NCI-H526 (cell line): ENCODE measurements at regions not wholly inside any gene's neighbourhood (a gene's known extent, or its start where the extent isn't known, plus 50 kb on each side); places are given as distances from the start of the nearest gene placed in this dataset.
A peak's percentile ranks its signal among the peaks of the same experiment; 100 is the strongest.

Source experiments
- DNase-seq, 2 experiments: peaks; one replicate each; lab custom pipeline; 2025; lab: John Stamatoyannopoulos, UW

DNA sequence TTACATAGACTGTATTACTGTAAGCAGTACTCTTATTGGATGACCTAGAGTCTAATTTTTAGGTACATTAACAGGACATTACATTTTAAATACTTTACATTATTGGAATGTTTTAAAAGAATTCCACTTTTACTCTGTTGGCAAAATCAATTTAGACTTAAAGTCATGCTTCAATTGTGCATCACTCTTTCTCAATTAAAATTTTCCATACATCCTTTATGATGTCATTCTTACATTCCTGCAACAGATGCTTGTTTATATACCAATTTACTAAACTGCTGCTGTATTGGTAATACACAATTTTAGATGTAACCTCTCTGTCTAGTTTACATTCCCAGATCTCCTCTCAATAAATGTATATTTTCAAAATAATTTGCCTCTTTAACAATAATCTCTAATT, 440.1 kb downstream of the ZEB2 start:
- DNase-seq, result no peak

DNA sequence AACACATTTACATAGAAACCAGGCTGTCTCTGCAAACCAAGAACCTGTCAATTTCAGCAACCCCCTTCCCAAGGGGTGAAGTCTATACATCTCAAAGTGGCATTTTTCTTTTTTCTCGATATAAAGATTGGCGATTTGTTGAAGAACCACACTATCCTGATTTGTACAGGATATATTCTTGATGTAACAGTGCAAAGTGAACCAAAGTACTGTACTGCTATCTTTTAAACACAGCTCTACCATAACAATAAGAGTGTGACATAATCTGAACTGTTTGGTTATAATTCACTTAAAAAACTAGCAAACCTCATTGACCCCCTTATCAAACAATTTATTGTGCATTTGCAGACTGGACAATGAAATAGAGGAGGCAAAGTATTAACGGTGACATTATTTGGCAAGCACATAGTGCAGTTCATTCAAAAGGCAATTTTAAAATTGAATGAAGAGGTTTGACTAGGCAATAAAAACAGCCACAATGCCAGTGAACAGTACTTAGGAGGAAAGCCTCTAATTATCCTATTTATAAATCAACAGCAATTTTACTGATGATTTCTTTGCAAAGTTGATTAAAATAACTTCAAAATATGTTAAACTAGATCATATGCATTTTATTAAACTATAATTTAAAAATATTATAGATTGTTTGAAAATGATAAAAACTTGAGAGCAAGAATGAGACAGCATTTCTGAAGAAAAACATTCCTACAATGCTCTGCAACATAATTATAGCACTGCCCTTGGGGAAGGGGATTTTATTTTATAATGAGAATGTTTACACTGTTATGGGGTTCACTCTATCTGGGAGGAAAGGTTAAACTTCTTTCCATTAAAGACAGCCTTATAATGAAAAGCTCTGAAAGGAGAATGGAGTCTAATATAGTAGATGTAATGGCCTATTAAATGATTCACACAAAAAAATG, 440.9 kb downstream of the ZEB2 start:
- no peak for DNase-seq

DNA sequence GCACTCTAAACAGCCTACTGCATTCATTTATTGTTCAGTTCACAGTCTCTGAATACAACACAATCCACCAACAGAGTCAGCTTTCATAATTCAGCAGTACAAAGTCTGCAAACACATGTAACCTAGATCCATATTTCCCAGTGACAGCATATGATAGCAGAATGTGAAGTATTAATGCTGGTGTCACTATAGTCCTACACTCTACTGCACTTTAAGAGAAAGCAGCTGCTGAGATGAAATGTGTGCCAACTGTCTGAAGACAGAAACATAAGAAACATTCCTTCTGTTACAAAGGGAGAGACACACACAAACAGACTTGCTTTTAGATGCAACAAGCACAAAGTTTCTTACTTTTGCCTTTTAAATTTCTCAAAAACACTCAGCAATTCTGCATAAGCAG, 441.8 kb downstream of the ZEB2 start:
- DNase-seq, result no peak

DNA sequence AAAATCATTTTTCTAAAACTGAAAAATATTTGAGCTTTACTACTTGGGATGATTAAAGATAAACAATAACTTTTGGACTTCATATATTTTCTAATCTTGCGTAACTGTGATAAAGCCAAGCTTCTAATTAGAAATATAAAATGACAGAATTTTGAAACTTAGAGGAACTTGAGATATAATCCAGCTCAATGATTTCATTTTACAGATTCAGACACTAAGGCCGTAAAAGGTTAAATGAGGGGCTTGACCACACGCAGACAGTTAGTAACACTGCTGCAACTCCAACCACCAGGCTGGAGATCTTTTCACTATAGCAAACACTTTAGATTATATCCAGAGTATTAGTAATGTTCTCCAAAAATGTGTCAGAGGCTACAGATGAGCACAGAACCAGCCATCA, 445.5 kb downstream of the ZEB2 start:
- DNase-seq, result no peak

DNA sequence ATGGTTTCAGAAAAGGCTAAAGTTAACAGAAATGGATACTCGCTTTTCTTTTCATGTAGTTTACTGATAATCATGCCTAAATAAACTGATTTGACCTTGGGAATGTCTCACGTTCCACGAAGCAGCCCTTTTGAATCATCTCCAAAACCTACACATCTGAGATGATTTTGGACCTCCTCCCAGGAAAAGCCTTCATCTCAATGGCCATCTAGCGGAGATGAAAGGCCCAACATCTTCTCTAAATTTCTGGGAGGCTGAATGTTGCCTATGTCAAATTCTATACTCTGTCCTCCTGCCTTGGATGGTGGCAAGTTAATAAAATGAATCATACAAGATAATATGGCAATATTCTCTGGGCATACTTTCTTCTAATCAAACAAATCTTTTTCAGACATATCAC, 448.5 kb downstream of the ZEB2 start:
- DNase-seq, result no peak

DNA sequence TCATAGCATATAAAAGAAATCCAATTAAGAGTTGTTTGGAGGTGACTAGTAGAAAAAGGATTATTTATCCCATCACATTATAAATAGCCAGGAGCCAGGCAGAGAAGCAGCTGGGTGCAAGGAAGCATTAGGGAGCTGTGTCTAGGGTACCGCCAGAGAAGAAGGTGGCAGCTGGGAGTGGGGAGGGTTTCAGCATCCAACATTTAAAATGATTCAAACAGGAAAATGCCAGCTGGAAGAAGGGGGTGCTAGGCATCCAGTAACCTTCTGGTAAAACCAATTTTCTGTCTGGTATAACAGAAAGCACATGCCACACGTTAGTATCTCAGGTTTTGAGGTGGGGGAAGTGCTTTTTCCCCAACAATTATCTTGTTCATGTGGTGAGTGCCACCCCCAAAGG, 452.4 kb downstream of the ZEB2 start:
- no peak for DNase-seq

DNA sequence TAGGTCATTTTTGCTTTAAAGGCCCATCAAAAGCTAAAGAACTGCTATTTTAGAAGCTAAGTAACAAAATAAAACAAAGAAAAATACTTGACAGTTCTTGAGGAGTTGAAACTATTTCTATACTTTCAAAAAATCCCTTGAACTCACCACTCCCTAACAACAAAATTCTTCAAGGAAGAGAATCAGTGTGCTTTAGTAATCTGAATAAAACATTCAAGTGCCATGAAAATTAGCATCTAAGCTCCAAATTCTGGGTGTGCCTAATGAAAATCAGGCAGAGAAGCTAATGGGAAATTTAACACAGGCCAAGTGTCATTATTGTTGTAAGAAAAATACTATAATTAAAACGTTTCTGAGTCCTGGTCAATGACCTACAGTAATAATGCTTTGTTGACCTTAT, 456.3 kb downstream of the ZEB2 start:
- no peak for DNase-seq

DNA sequence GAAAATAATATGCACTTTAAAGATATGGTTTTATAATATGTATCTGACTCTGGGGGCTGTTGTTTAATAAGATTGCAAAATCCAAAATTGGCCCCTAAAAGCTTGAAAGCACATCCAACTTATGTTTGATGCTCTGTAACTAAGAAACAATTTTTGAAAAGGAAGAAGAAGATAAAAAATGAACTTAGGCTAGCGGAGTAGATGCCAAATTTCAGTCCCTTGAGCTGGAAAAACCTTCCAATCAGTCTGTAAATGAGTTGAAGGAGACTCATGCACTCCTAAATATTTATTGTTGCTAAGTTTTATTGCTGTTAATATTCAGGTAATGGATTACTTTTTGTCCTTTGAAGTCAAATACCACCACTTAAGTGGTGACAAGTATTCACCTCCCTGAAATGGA, 465.0 kb downstream of the ZEB2 start:
- no peak for DNase-seq

DNA sequence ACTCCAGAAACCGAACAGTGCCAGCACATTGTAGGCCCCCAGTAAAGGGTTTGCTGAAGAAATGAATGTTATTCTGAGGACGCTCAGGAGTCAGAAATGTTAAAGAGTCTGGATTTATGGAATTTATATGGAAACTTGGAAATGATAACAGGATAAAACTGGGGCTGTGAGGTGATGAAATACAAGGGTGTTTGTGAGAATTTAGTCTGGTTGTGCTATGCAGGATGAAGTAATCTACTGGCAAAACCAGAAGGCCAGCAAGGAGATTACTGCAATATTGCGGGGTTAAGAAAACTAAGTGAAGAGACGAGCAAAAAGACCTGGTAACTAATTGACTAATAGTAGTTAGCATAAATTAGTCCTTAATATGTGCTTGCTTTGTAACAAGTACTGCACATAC, 467.8 kb downstream of the ZEB2 start:
- no peak for DNase-seq

DNA sequence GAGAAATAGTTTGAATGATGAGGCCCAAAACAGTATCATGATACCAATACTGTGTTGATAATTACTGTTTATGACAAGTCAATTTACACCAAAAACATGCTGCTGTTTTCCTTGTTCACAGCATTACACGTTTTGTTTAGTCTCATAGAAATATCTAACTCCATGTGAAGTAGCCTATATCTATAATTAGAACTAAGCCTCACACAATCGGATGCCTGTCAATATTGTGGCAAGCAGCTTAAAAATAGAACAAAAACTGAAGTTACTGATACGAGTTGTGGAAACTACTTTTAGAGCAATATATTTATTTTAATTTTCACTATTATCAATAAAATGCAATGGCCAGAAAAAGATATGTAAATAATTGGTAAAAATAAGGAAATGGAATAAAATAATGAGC, 470.8 kb downstream of the ZEB2 start:
- no peak for DNase-seq

DNA sequence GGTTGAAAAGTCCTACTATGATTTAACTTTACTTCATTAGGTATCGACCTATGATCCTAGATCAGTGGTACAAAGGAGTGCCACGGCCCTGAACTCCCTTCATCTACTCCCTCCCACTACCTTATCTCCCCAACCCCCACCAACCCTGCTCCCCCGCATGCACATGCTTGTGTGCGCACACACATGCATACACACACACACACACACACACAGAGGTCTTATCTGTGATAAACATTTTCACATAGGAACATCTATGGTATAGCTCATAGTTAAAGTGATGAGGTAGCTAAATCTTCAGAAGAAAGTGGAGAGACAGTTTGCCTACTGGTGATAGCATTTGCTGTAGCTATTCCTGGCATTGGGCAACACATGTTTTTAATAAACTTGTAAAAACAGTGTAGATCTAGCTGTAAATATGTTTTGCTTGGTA, 471.3 kb downstream of the ZEB2 start:
- DNase-seq, result no peak

DNA sequence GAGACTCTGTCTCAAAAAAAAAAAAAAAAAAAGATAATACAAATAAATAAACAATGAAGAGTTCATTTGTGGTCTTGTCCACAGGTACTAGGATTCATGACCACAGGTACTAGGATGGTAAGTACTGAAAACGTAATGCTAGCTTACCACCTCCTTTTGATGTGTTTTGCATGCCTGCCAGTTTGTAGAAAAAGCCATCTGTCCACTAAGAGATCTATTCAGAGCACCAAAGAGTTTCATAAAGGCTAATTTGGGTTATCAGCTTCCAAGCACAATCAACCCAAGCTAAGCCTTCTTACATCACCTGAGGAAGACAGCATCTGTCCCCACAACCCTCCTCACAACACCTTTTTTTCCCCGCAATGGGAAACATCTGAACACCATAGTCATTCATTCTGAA, 477.2 kb downstream of the ZEB2 start:
- DNase-seq, result no peak

DNA sequence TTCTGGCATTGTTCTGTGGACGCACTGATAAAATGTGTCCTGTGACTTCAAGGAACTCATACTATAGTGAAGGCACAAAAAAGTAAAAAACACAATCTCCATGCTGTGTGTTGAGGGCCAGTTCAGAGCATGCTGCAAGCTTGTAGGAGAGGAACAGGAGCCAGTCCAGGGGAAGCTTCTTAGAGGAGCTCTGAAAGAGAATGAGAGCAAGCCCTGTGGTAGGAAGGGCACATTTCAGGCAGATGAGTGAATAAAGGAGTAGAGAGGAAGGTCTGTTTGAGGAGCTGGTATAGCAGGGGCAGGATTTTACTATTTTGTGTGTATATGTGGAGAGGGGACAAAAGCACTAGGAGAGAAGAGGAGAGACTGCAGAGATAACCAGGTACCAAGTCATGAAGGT, 478.3 kb downstream of the ZEB2 start:
- DNase-seq, result no peak

DNA sequence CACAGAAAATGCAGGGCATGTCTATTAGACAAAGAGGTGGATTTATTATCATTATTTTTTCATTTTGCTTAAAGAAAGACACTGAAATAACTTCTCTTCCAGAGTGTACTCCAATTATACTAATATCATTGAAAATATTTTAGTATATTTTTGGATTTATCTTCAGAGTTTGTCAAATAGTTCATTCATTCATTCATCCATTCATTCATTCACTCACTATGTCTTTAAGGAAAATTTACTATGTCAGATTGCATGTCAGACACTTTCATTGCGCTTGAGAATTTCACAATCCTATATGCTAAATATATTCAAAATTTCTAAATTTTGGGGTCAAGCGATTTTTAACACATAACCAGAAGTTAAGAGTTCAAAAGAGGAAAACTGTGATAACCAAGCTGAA, 479.1 kb downstream of the ZEB2 start:
- DNase-seq, result no peak

DNA sequence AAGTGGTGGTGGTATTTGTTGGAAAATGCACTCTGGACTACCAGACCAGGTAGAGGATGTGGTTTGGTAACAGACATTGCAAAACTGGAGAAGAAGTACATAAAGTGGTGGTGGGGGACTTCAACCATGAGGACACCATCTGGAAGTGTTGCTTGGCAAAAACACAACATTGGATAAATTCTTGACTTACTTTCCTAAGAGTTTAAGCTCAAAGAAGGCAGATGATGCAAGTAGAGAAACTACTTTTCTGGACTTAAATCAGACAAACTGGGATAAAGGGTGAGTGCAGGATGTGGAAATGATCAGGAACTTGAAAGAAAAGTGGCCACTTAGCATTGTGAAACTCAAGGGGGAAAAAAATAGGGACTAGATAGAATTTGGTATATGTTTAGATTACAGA, 487.4 kb downstream of the ZEB2 start:
- DNase-seq, result no peak

DNA sequence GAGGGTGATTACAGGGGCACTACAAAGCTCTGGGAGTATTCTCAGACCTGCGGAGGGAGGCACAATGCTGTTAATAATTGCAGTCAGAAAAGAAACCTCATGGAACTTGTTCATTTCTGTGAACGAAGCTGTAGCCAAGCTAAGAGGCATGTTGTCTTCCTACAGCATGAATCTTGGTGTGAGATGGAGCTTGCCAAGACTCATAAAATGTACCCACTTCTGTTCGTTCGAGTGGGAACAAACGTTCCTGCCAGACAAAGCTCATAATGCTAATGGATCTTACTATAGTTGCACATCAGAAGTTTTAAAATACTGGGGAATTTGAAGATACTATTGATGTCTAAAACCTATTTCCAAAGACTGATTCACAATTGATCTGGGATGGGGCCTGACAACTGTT, 489.1 kb downstream of the ZEB2 start:
- DNase-seq, result no peak

DNA sequence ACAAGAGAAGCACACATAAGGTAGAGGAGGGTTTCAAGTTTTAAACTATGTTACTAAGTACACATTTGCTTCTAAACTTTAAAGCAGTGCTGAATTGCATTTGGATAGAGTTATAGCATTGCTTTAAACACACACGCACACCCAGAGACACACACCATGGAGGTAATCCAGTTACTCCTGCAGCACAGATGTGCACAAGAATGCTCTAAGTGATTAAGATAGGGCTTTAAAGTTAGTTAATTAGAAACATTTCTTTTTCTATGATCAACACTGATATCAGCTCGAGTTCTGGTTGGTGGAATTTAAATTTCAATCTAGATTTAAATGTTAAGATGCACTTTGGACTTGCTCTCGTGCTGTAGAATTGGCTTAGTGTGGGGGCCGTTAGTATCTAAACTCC, 492.3 kb downstream of the ZEB2 start:
- no peak for DNase-seq

DNA sequence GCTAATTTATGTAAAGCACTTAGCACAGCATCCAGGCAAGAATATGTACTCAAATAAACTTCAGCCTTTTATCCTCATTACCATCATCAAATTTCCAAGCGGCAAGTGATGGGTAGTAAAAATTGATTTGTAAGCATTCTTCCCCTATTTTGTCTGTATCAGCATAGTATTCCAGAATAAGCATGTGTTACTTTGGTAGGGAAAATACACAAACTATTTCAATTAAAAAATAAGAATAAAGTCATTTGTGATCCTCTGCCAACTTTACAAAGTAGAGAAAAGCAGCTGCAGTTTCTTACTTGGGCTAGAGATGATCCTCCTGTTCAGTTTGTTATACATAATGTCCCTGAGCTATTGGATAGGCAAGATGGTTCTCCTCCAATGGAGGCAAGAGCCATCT, 493.2 kb downstream of the ZEB2 start:
- DNase-seq, result no peak

DNA sequence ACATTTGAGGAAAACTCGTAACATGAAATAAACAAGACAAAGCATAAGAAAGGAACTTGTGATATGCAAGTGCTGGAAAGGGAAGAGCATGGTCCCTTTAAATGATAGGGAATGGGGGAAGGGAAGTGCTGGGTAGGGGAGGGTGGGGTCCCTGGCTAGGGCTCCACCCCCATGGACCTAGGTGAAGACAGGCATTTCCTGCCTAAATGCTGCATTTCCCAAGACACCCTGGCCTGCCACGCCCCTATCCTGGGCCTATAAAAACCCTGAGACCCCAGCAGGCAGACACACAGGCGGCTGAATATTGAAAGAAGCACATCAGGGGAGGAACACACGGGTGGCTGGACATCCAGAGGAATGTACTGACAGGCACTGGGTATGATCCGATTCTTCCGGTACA, 499.9 kb downstream of the ZEB2 start:
- no peak for DNase-seq

DNA sequence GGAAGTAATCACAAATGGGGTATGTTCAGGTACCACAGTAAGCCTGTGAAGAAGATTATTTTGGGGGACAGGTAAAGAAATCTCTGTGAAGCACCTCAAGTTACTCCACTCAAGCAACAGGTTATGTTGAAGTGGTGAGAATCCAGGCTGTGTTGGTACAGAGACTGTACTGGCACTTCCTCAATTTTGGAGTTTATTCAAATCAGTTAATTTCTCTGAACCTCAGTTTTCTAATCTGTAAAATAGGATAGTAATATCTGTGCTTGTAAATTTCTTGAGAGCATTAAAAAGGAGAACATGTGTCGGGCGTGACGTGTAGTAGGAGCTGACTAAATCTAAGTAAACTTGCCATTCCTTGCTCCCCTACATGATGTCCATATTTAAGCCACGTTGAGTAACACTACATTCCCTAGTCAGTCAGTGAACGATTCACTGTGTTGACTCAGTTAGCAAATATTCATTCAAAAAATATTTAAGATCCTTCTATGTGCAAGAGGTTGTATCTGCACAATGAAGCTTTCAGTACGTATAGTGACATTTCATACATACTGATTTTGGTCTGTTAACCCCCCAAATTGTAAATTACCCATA, 504.2 kb downstream of the ZEB2 start:
- no peak for DNase-seq

DNA sequence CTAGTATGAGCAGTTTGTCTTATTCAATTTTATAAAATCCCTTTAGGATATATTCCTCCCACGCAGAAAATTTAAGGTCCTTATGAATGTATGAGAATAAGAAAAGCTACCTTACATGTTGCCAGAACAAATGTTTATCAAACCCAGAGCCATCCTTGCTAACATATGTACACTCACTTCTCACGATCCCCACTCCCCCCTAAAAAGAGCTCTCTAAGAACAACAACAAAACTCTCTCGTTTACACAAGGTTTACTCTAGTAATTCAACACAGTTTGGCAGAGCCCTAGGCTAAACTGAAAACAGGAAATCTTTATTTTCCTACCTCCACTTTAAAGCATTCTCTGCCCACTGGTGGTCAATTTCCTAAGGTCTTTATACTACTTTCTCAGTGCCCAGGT, 504.9 kb downstream of the ZEB2 start:
- DNase-seq, result no peak

DNA sequence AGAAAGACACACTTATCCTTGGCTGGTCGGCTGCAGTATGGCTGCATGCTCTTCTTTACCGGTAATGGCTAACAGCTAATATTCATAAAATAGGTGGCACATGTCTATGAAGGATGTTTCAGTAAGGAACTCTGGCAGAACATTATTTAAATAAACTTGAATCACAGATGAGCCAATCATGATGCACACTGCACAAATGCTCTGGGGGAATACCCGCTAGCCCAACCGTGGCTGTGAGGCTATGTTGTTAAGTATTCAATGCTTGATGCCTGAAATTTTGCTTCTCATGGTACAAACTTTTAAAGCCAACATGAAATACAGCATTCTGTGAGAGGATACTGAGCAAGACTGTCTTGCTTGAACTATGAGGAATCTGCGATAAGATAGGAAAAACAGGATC, 505.8 kb downstream of the ZEB2 start:
- DNase-seq, result no peak

DNA sequence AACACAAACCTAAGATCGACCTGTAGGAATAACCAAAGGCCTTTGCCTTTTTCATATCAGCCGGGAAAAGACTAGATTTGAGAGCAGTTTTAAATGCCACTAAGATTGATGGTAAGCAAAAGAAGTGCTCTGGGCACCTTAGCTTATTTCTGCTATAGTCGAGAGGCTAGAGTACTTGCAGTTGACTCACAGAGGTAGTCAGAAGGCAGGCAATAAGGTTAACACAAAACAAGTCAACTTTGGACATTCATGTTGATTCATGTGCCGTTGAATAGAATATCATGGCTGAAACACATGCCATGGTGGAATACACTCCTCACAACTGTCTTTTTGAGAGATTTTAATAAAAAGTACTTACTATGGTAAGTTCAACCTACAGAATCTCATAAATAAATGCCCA, 507.6 kb downstream of the ZEB2 start:
- DNase-seq, result no peak

DNA sequence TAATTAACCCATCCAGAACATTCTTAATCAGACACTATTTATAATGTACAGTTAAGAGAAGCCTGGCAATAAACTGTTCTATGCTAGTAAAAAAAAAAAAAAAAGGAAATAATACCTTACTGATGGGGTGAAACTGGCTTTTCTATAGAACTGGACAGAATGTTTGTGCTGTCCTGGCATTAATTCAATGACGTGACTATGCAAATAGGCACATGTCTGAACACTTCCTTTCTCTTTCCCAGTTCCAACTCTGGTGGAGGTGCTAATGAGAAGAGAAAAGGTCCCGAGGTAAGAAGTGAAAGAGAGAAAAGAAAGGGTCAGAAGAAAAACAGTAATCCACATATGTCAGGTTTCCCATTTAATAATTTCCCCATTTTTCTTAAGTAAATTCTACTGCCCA, 508.4 kb downstream of the ZEB2 start:
- DNase-seq, result peak; percentile 1 to 21
